ENCODE measurements at regions not wholly inside any gene's neighbourhood (a gene's known extent, or its start where the extent isn't known, plus 50 kb on each side); places are given as distances from the start of the nearest gene placed in this dataset.
"Not testable (repeated sequence)": the region's sequence is repeated elsewhere in the genome, so short reads cannot be mapped to it uniquely, and the experiment has no call there.

GRCh38 chr2:11891671-11892440, 145.4 kb downstream of the LPIN1 start:
- no peak overlapping the region for H3K4me3 ChIP-seq
- no peaks in the 10 kb centered on the region for H3K27me3 ChIP-seq
- TF ChIP-seq CTCF (IDR thresholded peaks at IDR 0.05) (no peak), POLR2A (IDR thresholded peaks at IDR 0.05) (no peak)
- DNase-seq: no peak
- H3K9me3 ChIP-seq: peaks cover 0 to 4% (median 0%) of the 10 kb centered on the region in 4 donors
- H3K4me1 ChIP-seq: no peaks in the 10 kb centered on the region
- H3K36me3 ChIP-seq: no peaks in the 10 kb centered on the region
- H3K27ac ChIP-seq: no peak overlapping the region

- TF ChIP-seq CTCF (IDR thresholded peaks at IDR 0.05) (no peak), POLR2A (IDR thresholded peaks at IDR 0.05) (no peak)
- H3K9me3 ChIP-seq: peaks cover 0 to 4% (median 0%) of the 10 kb centered on the region in 4 donors
- no peak overlapping the region for H3K4me3 ChIP-seq
- H3K4me1 ChIP-seq: no peaks in the 10 kb centered on the region
- H3K27me3 ChIP-seq: no peaks in the 10 kb centered on the region
- H3K27ac ChIP-seq: no peak overlapping the region
- no peaks in the 10 kb centered on the region for H3K36me3 ChIP-seq
- DNase-seq: no peak
Observed at GRCh38 chr2:11896386-11896785, 150.0 kb downstream of the LPIN1 start.

- no peak overlapping the region for H3K4me3 ChIP-seq
- DNase-seq: no peak
- H3K27ac ChIP-seq: no peak overlapping the region
Observed at GRCh38 chr2:11898576-11898975, 152.1 kb downstream of the LPIN1 start.

GRCh38 chr2:11899264-11899818, 152.9 kb downstream of the LPIN1 start:
- Histone ChIP-seq H3K36me3 (no peaks in the 10 kb centered on the region), H3K4me1 (no peaks in the 10 kb centered on the region), H3K4me3 (no peak overlapping the region), H3K27me3 (no peaks in the 10 kb centered on the region), H3K9me3 (no peaks in the 10 kb centered on the region), H3K27ac (no peak overlapping the region)
- DNase-seq: no peak
- TF ChIP-seq CTCF (IDR thresholded peaks at IDR 0.05) (no peak), POLR2A (IDR thresholded peaks at IDR 0.05) (no peak)

More at GRCh38 chr2:11898576-11898975, 152.1 kb downstream of the LPIN1 start:
- TF ChIP-seq CTCF (IDR thresholded peaks at IDR 0.05) (no peak), POLR2A (IDR thresholded peaks at IDR 0.05) (no peak)
- Histone ChIP-seq H3K27me3 (no peaks in the 10 kb centered on the region), H3K9me3 (peaks cover 0 to 4% (median 0%) of the 10 kb centered on the region in 4 donors), H3K36me3 (no peaks in the 10 kb centered on the region), H3K4me1 (no peaks in the 10 kb centered on the region)

- H3K9me3 ChIP-seq, H3K27ac ChIP-seq, H3K27me3 ChIP-seq, H3K4me3 ChIP-seq, H3K36me3 ChIP-seq, DNase-seq, H3K4me1 ChIP-seq: not testable (repeated sequence)
Observed at GRCh38 chr2:11900891-11901290, 154.5 kb downstream of the LPIN1 start.

- Histone ChIP-seq H3K27me3 (no peaks in the 10 kb centered on the region), H3K27ac (no peak overlapping the region), H3K4me1 (no peaks in the 10 kb centered on the region), H3K36me3 (no peaks in the 10 kb centered on the region), H3K9me3 (no peaks in the 10 kb centered on the region), H3K4me3 (no peak overlapping the region)
- no peak for DNase-seq
- TF ChIP-seq POLR2A (IDR thresholded peaks at IDR 0.05) (no peak), CTCF (IDR thresholded peaks at IDR 0.05) (no peak)
Observed at GRCh38 chr2:11901351-11902069, 155.1 kb downstream of the LPIN1 start.

Measured in Peyer's patch (tissue), 4 donors.